ENCODE measurements at regions not wholly inside any gene's neighbourhood (a gene's known extent, or its start where the extent isn't known, plus 50 kb on each side); places are given as distances from the start of the nearest gene placed in this dataset.

- Histone ChIP-seq H3K9ac (ENCODE audit: low read depth in 1 of 3, low read length in 3 of 3) (no peak overlapping the region), H3K36me3 (ENCODE audit: control insufficient read depth in 3 of 3, insufficient read depth in 3 of 3, low read length in 3 of 3) (no peaks in the 10 kb centered on the region), H3K9me3 (ENCODE audit: control insufficient read depth in 3 of 3, low read length in 3 of 3) (peaks cover 0 to 4% (median 2%) of the 10 kb centered on the region in 3 donors), H3K4me1 (ENCODE audit: control insufficient read depth in 3 of 3, insufficient read depth in 3 of 3, low read length in 3 of 3) (no peaks in the 10 kb centered on the region), H3K4me3 (ENCODE audit: low read length in 3 of 3) (no peak overlapping the region), H3K27me3 (ENCODE audit: control insufficient read depth in 3 of 3, insufficient read depth in 3 of 3, low read length in 3 of 3) (no peaks in the 10 kb centered on the region), H3K27ac (ENCODE audit: low read depth, low read length) (no peak overlapping the region)
Observed at GRCh38 chr1:217188280-217189237, 442.3 kb downstream of the GPATCH2 start.

GRCh38 chr1:217186664-217187063, 444.2 kb downstream of the GPATCH2 start:
- Histone ChIP-seq H3K27me3 (ENCODE audit: control insufficient read depth in 3 of 3, insufficient read depth in 3 of 3, low read length in 3 of 3) (no peaks in the 10 kb centered on the region), H3K4me1 (ENCODE audit: control insufficient read depth in 3 of 3, insufficient read depth in 3 of 3, low read length in 3 of 3) (no peaks in the 10 kb centered on the region), H3K4me3 (ENCODE audit: low read length in 3 of 3) (no peak overlapping the region), H3K9me3 (ENCODE audit: control insufficient read depth in 3 of 3, low read length in 3 of 3) (peaks cover 0 to 4% (median 2%) of the 10 kb centered on the region in 3 donors), H3K27ac (ENCODE audit: low read depth, low read length) (no peak overlapping the region), H3K9ac (ENCODE audit: low read depth in 1 of 3, low read length in 3 of 3) (no peak overlapping the region), H3K36me3 (ENCODE audit: control insufficient read depth in 3 of 3, insufficient read depth in 3 of 3, low read length in 3 of 3) (no peaks in the 10 kb centered on the region)

GRCh38 chr1:217184854-217185253, 446.0 kb downstream of the GPATCH2 start:
- Histone ChIP-seq H3K9me3 (ENCODE audit: control insufficient read depth in 3 of 3, low read length in 3 of 3) (peaks cover 0 to 4% (median 0%) of the 10 kb centered on the region in 3 donors), H3K27me3 (ENCODE audit: control insufficient read depth in 3 of 3, insufficient read depth in 3 of 3, low read length in 3 of 3) (no peaks in the 10 kb centered on the region), H3K9ac (ENCODE audit: low read depth in 1 of 3, low read length in 3 of 3) (no peak overlapping the region), H3K4me3 (ENCODE audit: low read length in 3 of 3) (no peak overlapping the region), H3K4me1 (ENCODE audit: control insufficient read depth in 3 of 3, insufficient read depth in 3 of 3, low read length in 3 of 3) (no peaks in the 10 kb centered on the region), H3K27ac (ENCODE audit: low read depth, low read length) (no peak overlapping the region), H3K36me3 (ENCODE audit: control insufficient read depth in 3 of 3, insufficient read depth in 3 of 3, low read length in 3 of 3) (no peaks in the 10 kb centered on the region)

- Histone ChIP-seq H3K9ac (ENCODE audit: low read depth in 1 of 3, low read length in 3 of 3) (no peak overlapping the region), H3K36me3 (ENCODE audit: control insufficient read depth in 3 of 3, insufficient read depth in 3 of 3, low read length in 3 of 3) (no peaks in the 10 kb centered on the region), H3K4me1 (ENCODE audit: control insufficient read depth in 3 of 3, insufficient read depth in 3 of 3, low read length in 3 of 3) (no peaks in the 10 kb centered on the region), H3K9me3 (ENCODE audit: control insufficient read depth in 3 of 3, low read length in 3 of 3) (peaks cover 0 to 4% (median 0%) of the 10 kb centered on the region in 3 donors), H3K27ac (ENCODE audit: low read depth, low read length) (no peak overlapping the region), H3K4me3 (ENCODE audit: low read length in 3 of 3) (no peak overlapping the region), H3K27me3 (ENCODE audit: control insufficient read depth in 3 of 3, insufficient read depth in 3 of 3, low read length in 3 of 3) (no peaks in the 10 kb centered on the region)
Observed at GRCh38 chr1:217182992-217183391, 447.9 kb downstream of the GPATCH2 start.

- no peaks in the 10 kb centered on the region for H3K36me3 ChIP-seq (ENCODE audit: control insufficient read depth in 3 of 3, insufficient read depth in 3 of 3, low read length in 3 of 3)
- H3K27me3 ChIP-seq (ENCODE audit: control insufficient read depth in 3 of 3, insufficient read depth in 3 of 3, low read length in 3 of 3), result no peaks in the 10 kb centered on the region
- H3K27ac ChIP-seq (ENCODE audit: low read depth, low read length), result no peak overlapping the region
- H3K9me3 ChIP-seq (ENCODE audit: control insufficient read depth in 3 of 3, low read length in 3 of 3), result peaks cover 0 to 4% (median 0%) of the 10 kb centered on the region in 3 donors
- no peak overlapping the region for H3K9ac ChIP-seq (ENCODE audit: low read depth in 1 of 3, low read length in 3 of 3)
- no peaks in the 10 kb centered on the region for H3K4me1 ChIP-seq (ENCODE audit: control insufficient read depth in 3 of 3, insufficient read depth in 3 of 3, low read length in 3 of 3)
- no peak overlapping the region for H3K4me3 ChIP-seq (ENCODE audit: low read length in 3 of 3)
Observed at GRCh38 chr1:217181756-217182155, 449.1 kb downstream of the GPATCH2 start.

GRCh38 chr1:217181176-217181746, 449.6 kb downstream of the GPATCH2 start:
- Histone ChIP-seq H3K4me3 (ENCODE audit: low read length in 3 of 3) (no peak overlapping the region), H3K27me3 (ENCODE audit: control insufficient read depth in 3 of 3, insufficient read depth in 3 of 3, low read length in 3 of 3) (no peaks in the 10 kb centered on the region), H3K4me1 (ENCODE audit: control insufficient read depth in 3 of 3, insufficient read depth in 3 of 3, low read length in 3 of 3) (no peaks in the 10 kb centered on the region), H3K9me3 (ENCODE audit: control insufficient read depth in 3 of 3, low read length in 3 of 3) (no peaks in the 10 kb centered on the region), H3K36me3 (ENCODE audit: control insufficient read depth in 3 of 3, insufficient read depth in 3 of 3, low read length in 3 of 3) (no peaks in the 10 kb centered on the region), H3K27ac (ENCODE audit: low read depth, low read length) (no peak overlapping the region), H3K9ac (ENCODE audit: low read depth in 1 of 3, low read length in 3 of 3) (no peak overlapping the region)

- Histone ChIP-seq H3K27ac (ENCODE audit: low read depth, low read length) (no peak overlapping the region), H3K4me3 (ENCODE audit: low read length in 3 of 3) (no peak overlapping the region), H3K4me1 (ENCODE audit: control insufficient read depth in 3 of 3, insufficient read depth in 3 of 3, low read length in 3 of 3) (no peaks in the 10 kb centered on the region), H3K9me3 (ENCODE audit: control insufficient read depth in 3 of 3, low read length in 3 of 3) (no peaks in the 10 kb centered on the region), H3K9ac (ENCODE audit: low read depth in 1 of 3, low read length in 3 of 3) (no peak overlapping the region), H3K36me3 (ENCODE audit: control insufficient read depth in 3 of 3, insufficient read depth in 3 of 3, low read length in 3 of 3) (no peaks in the 10 kb centered on the region), H3K27me3 (ENCODE audit: control insufficient read depth in 3 of 3, insufficient read depth in 3 of 3, low read length in 3 of 3) (no peaks in the 10 kb centered on the region)
Observed at GRCh38 chr1:217180443-217180842, 450.4 kb downstream of the GPATCH2 start.

GRCh38 chr1:217164403-217164802, 441.2 kb upstream of the ESRRG start:
- no peak overlapping the region for H3K4me3 ChIP-seq (ENCODE audit: low read length in 3 of 3)
- H3K9ac ChIP-seq (ENCODE audit: low read depth in 1 of 3, low read length in 3 of 3), result no peak overlapping the region
- no peaks in the 10 kb centered on the region for H3K36me3 ChIP-seq (ENCODE audit: control insufficient read depth in 3 of 3, insufficient read depth in 3 of 3, low read length in 3 of 3)
- H3K27ac ChIP-seq (ENCODE audit: low read depth, low read length), result no peak overlapping the region
- no peaks in the 10 kb centered on the region for H3K4me1 ChIP-seq (ENCODE audit: control insufficient read depth in 3 of 3, insufficient read depth in 3 of 3, low read length in 3 of 3)
- H3K9me3 ChIP-seq (ENCODE audit: control insufficient read depth in 3 of 3, low read length in 3 of 3), result no peaks in the 10 kb centered on the region
- no peaks in the 10 kb centered on the region for H3K27me3 ChIP-seq (ENCODE audit: control insufficient read depth in 3 of 3, insufficient read depth in 3 of 3, low read length in 3 of 3)

GRCh38 chr1:217153361-217153760, 430.1 kb upstream of the ESRRG start:
- Histone ChIP-seq H3K9ac (ENCODE audit: low read depth in 1 of 3, low read length in 3 of 3) (no peak overlapping the region), H3K27me3 (ENCODE audit: control insufficient read depth in 3 of 3, insufficient read depth in 3 of 3, low read length in 3 of 3) (no peaks in the 10 kb centered on the region), H3K4me3 (ENCODE audit: low read length in 3 of 3) (no peak overlapping the region), H3K27ac (ENCODE audit: low read depth, low read length) (no peak overlapping the region), H3K9me3 (ENCODE audit: control insufficient read depth in 3 of 3, low read length in 3 of 3) (peaks cover 0 to 5% (median 3%) of the 10 kb centered on the region in 3 donors), H3K4me1 (ENCODE audit: control insufficient read depth in 3 of 3, insufficient read depth in 3 of 3, low read length in 3 of 3) (no peaks in the 10 kb centered on the region), H3K36me3 (ENCODE audit: control insufficient read depth in 3 of 3, insufficient read depth in 3 of 3, low read length in 3 of 3) (no peaks in the 10 kb centered on the region)

- no peak overlapping the region for H3K27ac ChIP-seq (ENCODE audit: low read depth, low read length)
- H3K9ac ChIP-seq (ENCODE audit: low read depth in 1 of 3, low read length in 3 of 3), result no peak overlapping the region
- no peaks in the 10 kb centered on the region for H3K27me3 ChIP-seq (ENCODE audit: control insufficient read depth in 3 of 3, insufficient read depth in 3 of 3, low read length in 3 of 3)
- no peaks in the 10 kb centered on the region for H3K4me1 ChIP-seq (ENCODE audit: control insufficient read depth in 3 of 3, insufficient read depth in 3 of 3, low read length in 3 of 3)
- no peaks in the 10 kb centered on the region for H3K36me3 ChIP-seq (ENCODE audit: control insufficient read depth in 3 of 3, insufficient read depth in 3 of 3, low read length in 3 of 3)
- peaks cover 0 to 5% (median 3%) of the 10 kb centered on the region in 3 donors for H3K9me3 ChIP-seq (ENCODE audit: control insufficient read depth in 3 of 3, low read length in 3 of 3)
- H3K4me3 ChIP-seq (ENCODE audit: low read length in 3 of 3), result no peak overlapping the region
Observed at GRCh38 chr1:217150366-217150765, 427.1 kb upstream of the ESRRG start.
